KMS-11 (cell line): ENCODE measurements at regions not wholly inside any gene's neighbourhood (a gene's known extent, or its start where the extent isn't known, plus 50 kb on each side); places are given as distances from the start of the nearest gene placed in this dataset.

Experiments used
- H2AFZ ChIP-seq: fragments of 200-600 bp; sonication (generic); 2 replicates; pipeline ENCODE4 v1.6.1; 2016; ENCODE audit warnings: antibody characterized with exemption, mixed run types, low read depth
- H3K27ac ChIP-seq: fragments of 200-600 bp; sonication (generic); 2 replicates; pipeline ENCODE4 v1.6.1; 2016; ENCODE audit warnings: mild to moderate bottlenecking, mixed run types
- H3K27me3 ChIP-seq: fragments of 200-600 bp; sonication (generic); 2 replicates; pipeline ENCODE4 v1.6.1; 2017; ENCODE audit warnings: mild to moderate bottlenecking, low read depth, mixed run types, moderate library complexity; ENCODE audit not compliant: insufficient read depth
- H3K36me3 ChIP-seq: fragments of 200-600 bp; sonication (generic); 2 replicates; pipeline ENCODE4 v1.6.1; 2017; ENCODE audit warnings: mild to moderate bottlenecking, mixed run types; ENCODE audit not compliant: insufficient read depth
- H3K4me1 ChIP-seq: fragments of 200-600 bp; sonication (generic); 2 replicates; pipeline ENCODE4 v1.6.1; 2016; ENCODE audit warnings: mild to moderate bottlenecking, low read depth, mixed run types; ENCODE audit not compliant: poor library complexity, severe bottlenecking
- H3K4me2 ChIP-seq: fragments of 200-600 bp; sonication (generic); 2 replicates; pipeline ENCODE4 v1.7.0; 2016; ENCODE audit warnings: mild to moderate bottlenecking, mixed run types
- H3K4me3 ChIP-seq: fragments of 200-600 bp; sonication (generic); IDR thresholded peaks from 2 replicates; pipeline ENCODE4 v1.6.1; 2017; ENCODE audit warnings: low read depth, low read length, mixed read lengths; ENCODE audit not compliant: insufficient read depth
- H3K79me2 ChIP-seq: fragments of 200-600 bp; sonication (generic); 2 replicates; pipeline ENCODE4 v1.6.1; 2016; ENCODE audit warnings: low read depth, mixed run types; ENCODE audit not compliant: insufficient read depth
- H3K9ac ChIP-seq: fragments of 200-600 bp; sonication (generic); 2 replicates; pipeline ENCODE4 v1.6.1; 2016; ENCODE audit warnings: mild to moderate bottlenecking, mixed run types
- H4K20me1 ChIP-seq: fragments of 200-600 bp; sonication (generic); 2 replicates; pipeline ENCODE4 v1.6.1; 2016; ENCODE audit warnings: mild to moderate bottlenecking, mixed run types; ENCODE audit not compliant: insufficient read depth
- CTCF ChIP-seq: fragments of 200-600 bp; sonication (generic); conservative IDR thresholded peaks from 2 replicates; pipeline ENCODE4 v1.6.1; 2017; ENCODE audit warnings: low read depth, mild to moderate bottlenecking, antibody characterized with exemption, low read length, moderate library complexity, mixed read lengths

GRCh38 chr13:78036841-78037240 is 118.2 kb upstream of the EDNRB start:
- Histone ChIP-seq H3K27ac (no peak overlapping the region), H2AFZ (no peak overlapping the region), H3K4me2 (no peak overlapping the region), H3K9ac (no peak overlapping the region), H3K27me3 (no peaks in the 10 kb centered on the region), H4K20me1 (no peaks in the 10 kb centered on the region), H3K4me1 (no peaks in the 10 kb centered on the region), H3K4me3 (no peak overlapping the region), H3K79me2 (no peaks in the 10 kb centered on the region), H3K36me3 (no peaks in the 10 kb centered on the region; the same call in 1 of the 2 replicates)
- TF ChIP-seq CTCF, result no peak

- H3K4me1 ChIP-seq, result no peaks in the 10 kb centered on the region
- no peak overlapping the region for H3K4me2 ChIP-seq
- TF ChIP-seq CTCF, result no peak
- H3K27ac ChIP-seq, result no peak overlapping the region
- no peaks in the 10 kb centered on the region for H3K27me3 ChIP-seq
- no peaks in the 10 kb centered on the region for H3K79me2 ChIP-seq
- no peak overlapping the region for H3K9ac ChIP-seq
- H3K4me3 ChIP-seq, result no peak overlapping the region
- H4K20me1 ChIP-seq, result no peaks in the 10 kb centered on the region
- H3K36me3 ChIP-seq, result no peaks in the 10 kb centered on the region; the same call in 1 of the 2 replicates
- no peak overlapping the region for H2AFZ ChIP-seq
Observed at GRCh38 chr13:78035500-78035899, 116.9 kb upstream of the EDNRB start.

- H3K27me3 ChIP-seq, result no peaks in the 10 kb centered on the region
Observed at GRCh38 chr13:78033509-78033908, 114.9 kb upstream of the EDNRB start.

GRCh38 chr13:78032132-78032531 is 113.5 kb upstream of the EDNRB start:
- no peak for TF ChIP-seq CTCF
- Histone ChIP-seq H3K79me2 (no peaks in the 10 kb centered on the region), H3K27ac (no peak overlapping the region)

More at GRCh38 chr13:78033509-78033908, 114.9 kb upstream of the EDNRB start:
- no peak for TF ChIP-seq CTCF
- no peaks in the 10 kb centered on the region for H3K79me2 ChIP-seq
- H4K20me1 ChIP-seq, result no peaks in the 10 kb centered on the region
- H3K4me3 ChIP-seq, result no peak overlapping the region
- no peak overlapping the region for H3K9ac ChIP-seq
- H3K36me3 ChIP-seq, result no peaks in the 10 kb centered on the region
- H3K27ac ChIP-seq, result no peak overlapping the region
- no peak overlapping the region for H3K4me2 ChIP-seq
- no peaks in the 10 kb centered on the region for H3K4me1 ChIP-seq
- no peak overlapping the region for H2AFZ ChIP-seq

More at GRCh38 chr13:78032132-78032531, 113.5 kb upstream of the EDNRB start:
- Histone ChIP-seq H3K4me2 (no peak overlapping the region), H3K4me1 (no peaks in the 10 kb centered on the region), H3K36me3 (no peaks in the 10 kb centered on the region), H3K27me3 (no peaks in the 10 kb centered on the region), H3K9ac (no peak overlapping the region), H2AFZ (no peak overlapping the region), H3K4me3 (no peak overlapping the region), H4K20me1 (no peaks in the 10 kb centered on the region)
